NCI-H446 treated with DMSO at 0.1 percent for 48 hours (cell line): ENCODE measurements at regions not wholly inside any gene's neighbourhood (a gene's known extent, or its start where the extent isn't known, plus 50 kb on each side); places are given as distances from the start of the nearest gene placed in this dataset.

Experiments used
- DNase-seq: peaks from one replicate; lab custom pipeline; 2025; lab: John Stamatoyannopoulos, UW

DNA sequence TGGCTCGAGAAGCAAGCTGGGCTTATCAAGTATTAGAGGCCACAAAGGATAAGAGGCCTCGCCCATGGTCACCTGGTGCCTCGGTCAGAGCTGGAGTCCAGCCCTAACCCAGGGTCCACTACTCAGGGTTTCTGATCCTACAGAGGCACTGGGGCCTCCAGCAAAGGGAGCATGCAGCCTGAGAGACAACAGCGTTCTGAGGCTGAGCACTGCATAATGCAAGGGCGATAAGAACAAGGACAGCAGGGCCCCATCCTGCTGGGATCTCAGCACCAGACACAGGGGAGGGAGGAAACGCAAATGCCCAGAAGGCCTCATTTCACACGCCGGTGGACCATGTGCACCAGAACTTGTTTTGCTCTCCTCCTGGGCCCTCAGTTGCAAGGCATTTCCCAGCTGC is 63.0 kb downstream of the C5orf15 start:
- no peak for DNase-seq

DNA sequence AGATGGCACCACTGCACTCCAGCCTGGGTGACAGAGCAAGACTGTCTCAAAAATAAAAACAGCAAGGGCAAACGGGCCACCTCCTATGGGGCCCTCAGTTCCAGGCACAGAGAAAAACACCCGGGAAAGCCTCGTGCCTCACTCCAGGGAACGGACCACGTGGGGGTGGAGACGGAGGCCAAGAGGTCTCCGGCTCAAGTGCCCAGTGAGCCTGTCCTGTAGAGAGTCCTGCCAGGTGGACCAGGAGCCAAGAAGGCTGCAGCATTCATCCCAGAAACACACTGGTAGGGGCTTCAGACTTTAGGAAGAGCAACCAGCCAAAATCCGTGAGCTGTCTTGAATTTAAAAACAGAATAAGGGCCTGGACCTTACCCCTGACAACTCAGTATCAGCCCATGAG is 63.8 kb downstream of the C5orf15 start:
- DNase-seq = no peak

DNA sequence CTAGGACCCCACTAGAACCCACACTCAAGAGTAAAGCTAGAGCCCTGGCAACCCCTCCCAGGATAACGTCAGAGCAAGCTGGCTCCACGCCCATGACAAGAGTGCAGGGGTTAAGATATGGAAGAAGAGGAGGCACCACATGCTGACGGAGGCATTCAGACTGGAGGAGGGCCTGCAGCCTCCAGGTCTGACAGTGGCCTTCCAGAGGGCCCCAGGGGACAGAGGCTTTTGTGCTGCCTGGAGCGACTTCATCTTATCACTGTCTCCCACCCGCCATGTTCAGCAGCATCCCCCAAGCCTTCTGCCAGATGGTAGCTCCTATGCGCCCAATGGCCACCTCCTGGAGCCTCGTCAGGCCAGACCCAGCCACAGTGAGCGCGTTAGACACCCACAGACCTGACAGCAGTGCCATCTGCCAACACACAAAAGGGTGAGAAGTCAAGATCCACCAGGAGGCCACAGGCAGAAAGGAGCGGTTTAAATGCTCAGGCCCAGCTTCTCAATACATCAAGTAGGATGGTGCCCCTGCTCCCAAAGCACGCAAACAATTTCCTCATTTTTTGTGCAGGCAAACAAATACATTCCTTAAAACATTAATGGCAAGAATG is 65.8 kb downstream of the C5orf15 start:
- no peak for DNase-seq

DNA sequence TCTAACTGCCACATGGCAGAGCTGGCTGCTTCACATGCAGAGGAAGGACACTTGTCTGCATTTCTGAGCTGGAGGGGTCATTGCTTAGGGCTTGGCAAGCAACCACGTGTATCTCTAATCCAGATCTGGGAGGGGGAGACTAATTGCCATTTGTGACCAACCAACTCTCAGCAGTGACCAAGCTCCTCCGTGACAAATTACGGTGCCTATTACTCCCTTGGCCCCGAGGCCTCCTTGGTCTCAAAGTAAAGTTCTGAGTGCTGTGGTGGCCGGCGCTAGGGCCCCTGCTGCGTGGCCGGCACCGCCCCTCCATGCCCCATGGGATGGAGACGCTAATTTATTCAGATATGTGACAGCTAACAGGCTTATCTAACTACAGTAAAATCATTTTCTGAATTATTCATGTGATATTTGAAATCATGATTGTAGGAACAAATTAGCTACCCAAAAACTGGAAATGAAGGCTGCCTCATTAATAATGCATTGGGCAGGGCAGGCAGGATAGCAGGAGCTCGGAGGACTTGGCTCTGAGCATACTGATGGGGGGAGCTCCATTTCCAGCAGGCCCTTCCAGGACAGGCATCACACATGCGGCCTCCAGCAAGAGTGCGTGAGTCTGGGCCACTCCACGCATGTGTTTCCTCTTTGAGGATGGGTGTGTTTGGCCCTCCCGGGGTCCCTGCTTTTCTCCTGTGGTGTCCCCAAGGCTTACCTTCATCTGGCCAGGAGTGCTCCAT is 67.7 kb downstream of the C5orf15 start:
- no peak for DNase-seq

DNA sequence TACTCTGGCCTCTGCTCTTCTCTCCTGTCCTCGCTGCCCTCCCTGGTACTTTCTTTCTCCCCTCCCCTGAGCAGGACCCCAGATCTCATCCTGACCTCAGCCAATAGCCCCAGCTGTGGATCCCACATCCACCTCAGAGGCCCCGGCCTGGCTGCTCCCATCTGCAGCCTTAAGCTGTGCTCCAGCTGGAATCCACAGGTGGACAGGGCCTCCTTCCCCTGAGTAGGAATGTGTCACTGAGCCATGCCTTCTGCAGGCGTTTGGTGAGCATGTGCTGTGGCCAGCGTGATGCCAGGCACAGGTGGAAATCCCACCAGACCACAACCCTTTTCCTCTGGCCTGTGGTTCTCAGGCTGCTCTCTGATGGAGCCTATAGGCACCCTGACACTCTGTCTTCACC is 68.9 kb downstream of the C5orf15 start:
- DNase-seq = no peak

DNA sequence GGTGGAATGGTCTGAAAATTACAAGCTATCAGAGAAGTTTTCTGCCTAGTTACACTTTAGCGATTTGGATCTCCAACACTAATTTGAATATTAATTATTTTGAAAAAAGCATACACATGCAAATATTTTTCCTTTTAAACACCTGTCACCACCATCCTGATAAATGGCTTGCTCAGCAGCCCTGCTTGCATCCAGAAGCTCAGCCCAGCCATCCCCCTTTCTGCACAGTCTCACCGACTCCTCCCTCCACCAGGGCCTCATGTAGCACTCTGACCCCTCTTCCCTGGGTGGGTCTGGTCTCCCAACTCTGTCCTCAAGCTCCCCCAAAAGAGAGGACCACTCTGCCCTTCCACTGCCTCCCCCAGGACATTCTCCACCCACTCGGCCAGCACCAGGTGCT is 70.0 kb downstream of the C5orf15 start:
- no peak for DNase-seq

DNA sequence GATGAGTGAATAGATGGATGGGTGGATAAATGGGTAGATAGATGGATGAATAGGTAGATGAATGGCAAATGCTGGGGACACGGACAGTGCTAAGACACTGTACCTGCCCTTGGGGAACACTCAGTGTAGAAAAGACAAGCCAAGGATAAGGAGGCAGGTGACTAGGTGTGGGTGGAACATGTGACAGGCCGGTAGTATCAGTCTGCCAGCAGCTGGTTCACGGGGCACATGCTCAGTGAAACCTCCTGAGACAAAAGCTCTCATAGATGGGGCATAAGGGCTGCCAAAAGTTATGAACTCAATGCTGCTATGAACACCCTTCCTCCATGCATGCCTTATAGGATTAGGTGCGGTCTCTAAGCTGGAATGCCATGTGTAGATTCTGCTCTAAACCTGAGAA is 71.0 kb downstream of the C5orf15 start:
- DNase-seq = no peak

DNA sequence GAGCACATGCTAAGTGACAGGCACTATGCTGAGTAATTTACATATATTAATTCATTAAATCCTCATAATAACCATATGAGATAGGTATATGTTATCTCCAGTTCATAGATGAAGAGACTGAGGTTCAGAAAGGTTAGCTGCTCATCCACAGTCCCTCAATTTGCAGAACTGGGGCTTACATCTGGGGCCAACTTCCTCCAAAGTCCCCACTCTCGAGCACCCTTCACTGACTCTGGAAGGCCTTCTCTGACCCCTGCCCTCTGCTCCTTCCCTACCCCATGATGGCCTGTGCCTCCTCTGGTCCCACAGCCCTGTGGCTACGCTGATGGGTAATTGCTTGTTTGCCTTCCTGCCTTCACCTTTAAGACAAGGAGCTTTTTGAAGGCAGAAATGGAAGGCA is 71.6 kb downstream of the C5orf15 start:
- DNase-seq = no peak

DNA sequence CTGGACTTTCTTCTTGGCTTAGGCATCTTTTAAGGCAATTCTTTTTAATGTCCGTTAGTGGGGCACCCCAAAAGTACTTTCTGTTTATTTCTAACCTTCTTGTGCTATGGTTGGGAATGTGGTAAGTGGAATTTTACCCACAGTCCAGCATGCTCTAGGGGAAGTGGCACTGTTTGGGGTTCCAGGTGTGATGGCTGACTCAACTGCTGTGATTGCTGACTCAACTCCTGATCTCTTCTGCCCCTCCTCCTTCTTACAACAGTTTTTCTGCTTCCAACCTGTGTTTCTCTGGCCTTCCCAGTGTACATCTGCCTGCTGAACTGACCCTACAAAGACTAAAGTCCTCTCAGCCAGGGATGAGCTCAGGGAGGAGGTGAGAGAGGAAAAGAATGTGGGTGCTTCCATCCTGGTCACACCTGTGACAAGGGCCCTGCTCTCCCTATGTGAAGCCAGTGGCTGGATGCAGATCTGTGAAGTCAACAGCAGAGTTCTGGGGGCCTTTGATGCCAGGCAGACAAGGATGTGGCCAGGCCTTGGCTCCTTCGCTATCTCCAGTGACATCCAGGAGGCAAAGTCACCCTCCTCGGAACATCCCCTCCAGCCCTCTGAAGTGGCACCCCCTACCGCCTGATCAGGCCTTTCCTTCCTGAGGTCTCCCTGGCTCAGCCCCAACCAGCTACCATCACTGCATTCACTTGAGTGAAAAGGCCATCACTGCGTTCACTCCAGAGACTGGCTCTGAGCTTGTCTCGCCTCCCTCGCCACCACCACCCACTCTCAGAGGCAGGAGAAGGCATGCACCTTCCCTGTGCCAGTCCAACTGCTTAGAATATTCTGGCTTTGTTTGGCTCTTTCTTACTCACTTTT is 72.2 kb downstream of the C5orf15 start:
- no peak for DNase-seq

DNA sequence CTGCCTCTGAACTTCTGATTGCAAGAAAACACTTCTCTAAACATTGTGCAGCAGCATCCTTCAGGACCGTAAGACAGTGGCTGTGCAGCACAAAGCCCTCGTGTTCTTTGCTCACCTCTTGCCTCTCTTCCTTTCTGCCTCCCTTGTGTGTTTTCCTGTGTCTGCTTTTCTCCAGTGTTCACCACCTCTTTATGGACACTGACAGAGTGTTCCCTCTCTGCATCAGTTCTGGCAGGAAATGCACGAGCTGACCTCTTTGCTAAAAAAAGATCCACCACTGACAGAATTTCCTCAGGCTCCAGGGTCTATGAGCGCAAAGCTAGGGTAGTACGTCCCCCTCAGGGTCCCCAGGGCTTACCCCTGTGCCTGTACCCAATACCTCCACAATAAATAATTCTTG is 74.3 kb downstream of the C5orf15 start:
- no peak for DNase-seq

DNA sequence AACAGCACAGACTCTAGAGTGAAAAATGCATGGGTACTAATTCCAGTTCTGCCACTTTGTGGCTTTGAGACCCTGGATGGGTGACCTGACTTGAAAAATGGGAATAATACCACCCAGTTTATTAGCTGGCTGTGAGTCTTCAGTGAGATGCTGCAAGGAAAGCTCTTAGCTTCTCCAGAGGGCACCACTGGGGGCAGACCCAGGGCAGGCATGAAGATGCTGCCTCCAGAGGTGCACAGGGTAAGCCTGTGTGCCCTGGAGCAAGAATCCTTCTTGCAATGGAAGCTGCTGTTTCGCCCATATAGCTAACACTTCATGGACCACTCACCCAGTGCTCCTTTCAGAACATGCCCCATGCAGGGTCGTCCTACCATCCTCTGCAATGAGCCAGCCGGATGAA is 75.7 kb downstream of the C5orf15 start:
- no peak for DNase-seq

DNA sequence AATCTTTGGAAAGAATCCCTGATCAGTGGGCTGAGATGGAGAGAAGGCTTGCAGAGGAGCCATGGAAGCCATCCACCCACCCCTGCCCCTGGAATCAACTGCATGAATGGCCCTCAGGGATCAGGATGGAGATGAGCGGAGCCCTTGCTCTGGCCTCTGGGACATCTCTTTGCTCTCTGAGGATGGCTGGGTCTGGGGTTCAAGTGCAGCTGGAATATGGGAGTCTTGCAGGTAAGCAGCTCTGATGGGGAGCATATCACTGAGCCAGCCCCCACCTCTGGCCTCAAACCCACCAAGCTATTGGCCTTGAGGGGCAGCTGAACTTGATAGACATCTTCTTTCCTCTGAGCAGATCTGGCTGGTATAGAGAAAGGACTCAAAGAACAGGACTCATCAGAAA is 76.1 kb downstream of the C5orf15 start:
- DNase-seq = no peak

DNA sequence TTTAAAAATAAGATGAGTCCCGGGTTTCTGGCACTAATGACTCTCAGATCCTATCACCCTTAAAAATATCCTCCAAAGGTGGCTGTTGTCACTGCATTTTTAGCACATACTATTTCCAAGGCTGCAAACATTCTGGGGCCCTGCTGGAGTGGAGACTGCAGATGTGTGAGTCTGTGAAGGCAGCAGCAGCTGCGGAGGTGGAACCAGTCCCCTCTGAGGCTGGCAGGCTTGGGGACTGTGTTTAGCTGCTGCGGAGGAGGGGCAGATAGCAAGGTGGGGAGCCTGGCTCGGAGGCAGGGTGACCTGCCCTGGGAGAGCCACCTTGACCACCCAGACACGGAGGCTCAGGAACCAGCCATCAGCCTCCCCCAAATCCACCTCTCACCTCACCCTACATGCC is 77.0 kb downstream of the C5orf15 start:
- DNase-seq = no peak

DNA sequence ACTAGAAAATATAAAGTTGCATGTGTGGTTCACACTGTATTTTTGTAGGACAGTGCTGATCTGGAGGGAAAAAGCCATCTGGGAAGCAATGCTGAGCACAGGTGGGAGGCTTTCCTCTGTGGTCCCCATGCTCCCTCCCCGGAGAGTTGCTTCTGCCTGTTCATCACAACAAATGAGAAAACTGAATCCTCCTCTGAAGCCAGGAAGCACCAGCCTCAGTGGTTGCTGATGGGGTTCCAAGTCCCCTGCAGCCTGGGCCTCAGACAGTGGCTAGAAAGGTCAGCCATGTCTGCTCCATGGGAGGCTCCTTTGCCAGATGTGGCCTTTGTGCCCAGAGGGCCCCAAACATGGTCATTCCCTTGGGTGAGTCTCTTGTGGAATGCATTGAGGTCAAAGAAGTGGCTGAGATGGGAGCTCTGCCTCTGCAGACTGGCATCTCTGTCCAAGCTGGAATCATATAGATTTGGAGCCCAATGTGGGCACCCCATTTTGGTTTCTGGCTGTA is 77.6 kb downstream of the C5orf15 start:
- no peak for DNase-seq

DNA sequence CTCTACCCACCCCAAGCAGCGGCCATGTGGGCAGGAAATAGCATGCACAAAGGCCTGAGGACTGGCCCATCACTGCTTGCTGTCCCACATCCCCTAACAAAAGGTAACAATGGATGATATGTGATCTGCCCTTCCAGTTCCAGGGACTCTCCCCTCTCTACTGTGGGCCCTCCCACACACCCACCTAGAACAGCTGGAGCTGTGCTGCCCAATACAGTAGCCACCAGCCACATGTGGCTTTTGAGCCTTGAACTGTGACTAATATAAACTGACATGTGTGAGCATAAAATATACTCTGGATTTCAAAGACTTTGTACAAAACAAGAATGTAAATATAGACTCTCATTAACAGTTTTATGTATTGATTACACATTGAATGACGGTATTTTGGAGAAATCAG is 78.1 kb downstream of the C5orf15 start:
- no peak for DNase-seq

DNA sequence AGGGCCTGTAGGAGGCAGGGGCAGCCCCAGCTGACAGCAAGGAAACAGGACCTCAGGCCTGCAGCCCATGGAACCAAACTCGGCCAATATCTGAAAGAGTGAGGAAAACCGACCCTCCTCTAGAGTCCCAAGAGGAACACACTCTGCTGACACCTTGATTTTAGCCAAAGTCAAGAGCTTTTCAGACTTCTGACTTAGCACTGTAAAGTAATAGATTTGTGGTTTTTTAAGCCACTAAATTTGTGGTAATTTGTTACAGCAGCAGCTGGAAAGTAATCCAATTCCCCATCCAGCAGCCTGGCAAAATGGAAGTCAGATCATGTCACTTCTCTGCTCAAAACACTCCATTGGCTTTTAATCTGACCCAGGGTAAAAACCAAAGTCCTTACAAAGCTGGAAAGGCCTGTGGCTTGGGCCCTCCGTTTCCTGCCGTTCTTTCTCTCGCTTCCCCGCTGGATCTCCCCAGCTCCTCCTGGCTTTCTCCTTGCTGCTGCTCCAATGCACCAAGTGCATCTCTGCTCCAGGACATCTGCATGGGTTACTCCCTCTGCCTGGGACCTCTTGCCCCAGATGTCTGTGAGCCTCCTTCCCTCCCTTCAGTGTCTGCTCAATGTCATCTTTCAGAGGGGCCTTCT is 79.0 kb downstream of the C5orf15 start:
- DNase-seq = no peak

DNA sequence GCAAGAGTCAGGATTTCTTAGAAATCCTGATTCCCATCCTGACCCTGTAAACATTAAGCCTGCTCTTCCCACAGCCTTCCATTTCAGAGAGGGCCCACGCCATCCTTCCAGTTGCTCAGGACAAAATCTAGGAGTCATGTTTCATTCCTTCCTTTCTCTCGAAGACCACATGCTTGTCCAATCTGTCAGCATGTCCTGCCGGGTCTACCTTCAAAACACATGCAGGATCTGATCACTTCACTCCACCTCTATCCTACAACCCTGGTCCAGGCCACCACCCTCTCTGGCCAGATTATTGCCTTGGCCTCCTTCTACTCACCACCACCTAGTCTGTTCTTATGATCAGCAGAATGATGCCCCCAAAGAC is 79.8 kb downstream of the C5orf15 start:
- no peak for DNase-seq

DNA sequence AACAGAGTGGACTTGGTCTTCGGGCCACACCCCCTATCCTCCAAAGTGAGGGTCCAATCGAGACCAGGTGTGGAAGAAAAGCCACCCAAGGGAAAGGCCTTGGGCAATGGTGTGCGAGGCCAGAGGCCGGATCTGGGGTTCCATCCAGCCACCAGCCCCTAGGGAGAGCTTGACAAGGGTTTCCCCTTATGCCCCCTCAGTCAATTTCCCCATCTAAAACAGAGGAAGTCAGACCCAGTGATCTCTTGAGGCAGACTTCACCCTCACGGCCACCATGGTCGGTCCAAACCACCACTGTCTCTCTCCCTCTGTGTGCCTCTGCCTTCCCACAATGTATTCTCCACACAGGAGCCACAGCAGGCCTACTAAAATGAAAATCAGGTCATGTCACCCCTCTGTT is 82.9 kb downstream of the C5orf15 start:
- no peak for DNase-seq

DNA sequence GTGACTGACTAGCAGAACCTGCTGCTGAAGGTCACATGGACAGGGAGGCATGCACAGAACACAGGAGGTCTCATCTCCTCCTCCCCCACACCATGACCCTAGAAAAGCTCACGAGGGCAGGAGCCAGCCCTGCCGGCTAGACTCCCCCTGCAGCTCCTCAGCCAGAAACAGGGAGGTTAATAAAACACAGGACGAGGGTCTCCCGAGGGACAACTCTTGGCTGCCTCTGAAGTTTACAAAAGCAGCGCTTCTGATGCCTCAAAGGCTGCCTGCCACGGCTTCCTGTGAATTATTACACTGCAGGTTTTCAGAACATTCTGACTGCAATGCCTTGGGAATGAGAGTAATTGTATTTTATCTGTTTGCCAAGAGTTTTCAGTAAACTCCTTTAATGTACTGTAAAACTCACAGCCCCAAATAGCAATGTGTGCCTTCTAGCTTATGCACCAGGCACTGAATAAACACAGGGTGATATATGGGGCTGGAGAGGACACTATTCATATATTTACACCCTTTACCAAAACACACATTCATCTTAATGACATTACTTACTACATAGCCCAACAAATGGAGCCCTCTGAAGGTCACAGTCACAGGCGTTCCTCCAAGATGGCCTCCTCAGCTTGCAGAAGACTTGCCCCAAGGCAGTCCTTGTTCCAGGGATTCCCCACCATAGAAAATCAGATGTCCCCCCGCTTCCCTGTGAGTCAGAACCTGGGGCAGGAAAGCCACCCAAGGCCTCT is 83.7 kb downstream of the C5orf15 start:
- DNase-seq = no peak

DNA sequence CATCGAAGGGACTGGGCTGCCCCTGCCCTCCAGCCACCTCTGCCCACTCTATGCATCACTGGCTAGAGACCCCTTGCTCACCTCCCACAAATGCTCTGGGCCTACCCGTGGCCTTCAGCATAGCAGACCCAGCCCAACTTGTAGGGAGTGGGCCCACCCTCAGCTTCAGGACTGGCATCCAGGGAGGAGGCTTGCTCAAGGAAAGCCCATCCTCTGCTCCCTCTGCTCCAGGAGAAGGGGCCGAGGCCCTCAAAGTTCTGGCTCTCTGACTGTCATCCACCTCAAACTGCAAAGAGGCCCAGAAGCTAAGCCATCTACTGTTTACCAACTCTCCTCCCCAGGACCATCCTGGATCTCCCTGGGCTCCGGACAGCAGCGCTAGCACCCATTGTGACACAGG is 84.5 kb downstream of the C5orf15 start:
- DNase-seq = no peak

DNA sequence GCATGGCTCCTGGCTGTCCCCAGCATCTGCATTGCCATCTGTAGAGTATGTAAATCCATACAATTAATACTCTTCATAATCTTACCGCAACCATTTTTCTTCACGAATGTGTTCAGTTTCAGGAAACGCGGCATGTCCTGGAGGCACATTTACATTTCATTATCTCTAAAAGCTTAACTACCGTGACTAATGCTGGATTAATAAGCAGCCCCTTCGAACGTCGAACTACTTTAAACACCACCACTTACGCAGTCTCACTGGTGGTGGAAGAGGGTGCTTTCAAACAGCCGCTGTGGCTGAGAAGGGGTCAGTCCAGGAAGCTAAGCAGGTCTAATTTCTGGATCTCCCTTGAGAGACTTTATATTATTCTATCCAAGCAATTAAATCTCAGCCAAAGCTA is 85.6 kb downstream of the C5orf15 start:
- no peak for DNase-seq

DNA sequence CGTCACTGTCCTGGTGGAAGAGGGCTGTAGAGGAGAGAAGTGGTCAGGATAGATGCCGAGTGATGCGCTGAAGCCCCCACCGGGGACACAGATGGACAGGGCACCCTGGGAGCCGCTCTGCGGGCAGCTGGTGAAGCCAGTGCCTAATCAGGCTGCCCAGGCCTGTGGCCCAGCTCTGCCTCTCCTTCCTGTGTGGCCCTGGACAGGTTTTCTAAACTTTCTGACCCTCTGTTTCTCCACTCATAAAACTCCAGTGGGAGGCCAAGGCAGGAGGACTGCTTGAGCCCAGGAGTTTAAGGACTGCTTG is 86.1 kb downstream of the C5orf15 start:
- DNase-seq = no peak
